ENCODE measurements at regions not wholly inside any gene's neighbourhood (a gene's known extent, or its start where the extent isn't known, plus 50 kb on each side); places are given as distances from the start of the nearest gene placed in this dataset.

- peaks cover 0 to 3% of the 10 kb centered on the region in 2 donors for H3K9me3 ChIP-seq (ENCODE audit: control insufficient read depth in 2 of 2, insufficient read depth in 1 of 2, low read depth in 1 of 2, low read length in 1 of 2)
- WGBS, 2 donors: 66% methylated on average over 7 of the region's 7 CpGs
- H3K36me3 ChIP-seq (ENCODE audit: control insufficient read depth in 2 of 2, insufficient read depth in 2 of 2, low read length in 1 of 2): no peaks in the 10 kb centered on the region
- no peaks in the 10 kb centered on the region for H3K4me1 ChIP-seq (ENCODE audit: control insufficient read depth in 2 of 2, insufficient read depth in 2 of 2, low read length in 1 of 2)
- no peak overlapping the region for H3K4me3 ChIP-seq (ENCODE audit: low read depth in 1 of 2, low read length in 2 of 2)
- H3K27me3 ChIP-seq (ENCODE audit: control insufficient read depth in 1 of 2, insufficient read depth in 2 of 2, low read length in 2 of 2): no peaks in the 10 kb centered on the region
- H3K27ac ChIP-seq (ENCODE audit: low read depth in 2 of 2, low read length in 1 of 2): no peak overlapping the region
Observed at GRCh38 chr4:31613946-31614623, 893.9 kb downstream of the PCDH7 start.

DNA sequence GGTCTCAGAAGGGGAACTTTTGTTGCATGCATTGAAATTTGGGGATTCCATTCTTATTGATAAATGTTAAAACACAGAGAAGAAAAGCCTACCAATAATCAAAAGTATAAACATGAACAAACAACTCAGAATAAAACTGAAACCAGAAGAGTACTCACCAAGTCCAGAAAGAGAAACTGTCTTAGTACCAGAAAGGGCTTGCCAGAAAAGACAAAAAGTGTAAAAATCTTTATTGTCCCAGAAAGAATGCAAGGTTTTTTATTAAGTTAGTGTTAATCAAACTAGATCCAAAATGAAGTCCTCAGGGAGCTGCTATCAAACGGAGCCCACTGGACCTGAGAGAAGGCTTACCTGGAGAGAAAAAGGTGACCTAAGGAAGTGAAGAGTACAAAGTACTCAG is 897.5 kb downstream of the PCDH7 start:
- no peaks in the 10 kb centered on the region for H3K36me3 ChIP-seq (ENCODE audit: control insufficient read depth in 2 of 2, insufficient read depth in 2 of 2, low read length in 1 of 2)
- H3K27me3 ChIP-seq (ENCODE audit: control insufficient read depth in 1 of 2, insufficient read depth in 2 of 2, low read length in 2 of 2): no peaks in the 10 kb centered on the region
- H3K27ac ChIP-seq (ENCODE audit: low read depth in 2 of 2, low read length in 1 of 2): no peak overlapping the region
- H3K9me3 ChIP-seq (ENCODE audit: control insufficient read depth in 2 of 2, insufficient read depth in 1 of 2, low read depth in 1 of 2, low read length in 1 of 2): peaks cover 0 to 3% of the 10 kb centered on the region in 2 donors
- WGBS, 2 donors: 77 to 81% methylated on average over 1 of the region's 1 CpG
- H3K4me3 ChIP-seq (ENCODE audit: low read depth in 1 of 2, low read length in 2 of 2): no peak overlapping the region
- no peaks in the 10 kb centered on the region for H3K4me1 ChIP-seq (ENCODE audit: control insufficient read depth in 2 of 2, insufficient read depth in 2 of 2, low read length in 1 of 2)

GRCh38 chr4:31620476-31620875 is 900.3 kb downstream of the PCDH7 start:
- Histone ChIP-seq H3K9me3 (ENCODE audit: control insufficient read depth in 2 of 2, insufficient read depth in 1 of 2, low read depth in 1 of 2, low read length in 1 of 2) (no peaks in the 10 kb centered on the region), H3K27ac (ENCODE audit: low read depth in 2 of 2, low read length in 1 of 2) (no peak overlapping the region), H3K27me3 (ENCODE audit: control insufficient read depth in 1 of 2, insufficient read depth in 2 of 2, low read length in 2 of 2) (no peaks in the 10 kb centered on the region), H3K36me3 (ENCODE audit: control insufficient read depth in 2 of 2, insufficient read depth in 2 of 2, low read length in 1 of 2) (no peaks in the 10 kb centered on the region), H3K4me1 (ENCODE audit: control insufficient read depth in 2 of 2, insufficient read depth in 2 of 2, low read length in 1 of 2) (no peaks in the 10 kb centered on the region), H3K4me3 (ENCODE audit: low read depth in 1 of 2, low read length in 2 of 2) (no peak overlapping the region)
- WGBS, 2 donors: 48 to 50% methylated on average over 2 of the region's 2 CpGs

DNA sequence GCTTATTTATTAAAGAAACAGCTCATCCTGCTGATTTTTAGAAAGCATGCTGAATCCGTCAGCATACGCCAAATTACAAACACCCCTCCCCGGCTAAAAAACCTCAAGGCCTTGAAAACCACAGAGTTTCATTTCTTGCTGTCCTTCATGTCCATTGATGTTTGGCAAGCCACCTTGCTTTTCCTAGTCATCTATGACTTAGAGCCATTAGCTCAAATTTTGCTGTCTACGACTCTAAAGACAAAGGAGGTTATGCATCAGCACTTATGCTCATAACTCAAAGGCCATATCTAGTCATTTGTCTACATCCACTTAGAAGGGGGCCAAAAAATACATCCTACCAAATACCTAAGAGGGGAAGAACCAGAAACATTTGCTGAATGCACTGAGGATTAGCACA is 925.1 kb downstream of the PCDH7 start:
- Histone ChIP-seq H3K9me3 (ENCODE audit: control insufficient read depth in 2 of 2, insufficient read depth in 1 of 2, low read depth in 1 of 2, low read length in 1 of 2) (no peaks in the 10 kb centered on the region), H3K27ac (ENCODE audit: low read depth in 2 of 2, low read length in 1 of 2) (no peak overlapping the region), H3K4me1 (ENCODE audit: control insufficient read depth in 2 of 2, insufficient read depth in 2 of 2, low read length in 1 of 2) (no peaks in the 10 kb centered on the region), H3K36me3 (ENCODE audit: control insufficient read depth in 2 of 2, insufficient read depth in 2 of 2, low read length in 1 of 2) (no peaks in the 10 kb centered on the region), H3K4me3 (ENCODE audit: low read depth in 1 of 2, low read length in 2 of 2) (no peak overlapping the region), H3K27me3 (ENCODE audit: control insufficient read depth in 1 of 2, insufficient read depth in 2 of 2, low read length in 2 of 2) (no peaks in the 10 kb centered on the region)
- 90 to 97% methylated on average over 4 of the region's 4 CpGs for WGBS, 2 donors

DNA sequence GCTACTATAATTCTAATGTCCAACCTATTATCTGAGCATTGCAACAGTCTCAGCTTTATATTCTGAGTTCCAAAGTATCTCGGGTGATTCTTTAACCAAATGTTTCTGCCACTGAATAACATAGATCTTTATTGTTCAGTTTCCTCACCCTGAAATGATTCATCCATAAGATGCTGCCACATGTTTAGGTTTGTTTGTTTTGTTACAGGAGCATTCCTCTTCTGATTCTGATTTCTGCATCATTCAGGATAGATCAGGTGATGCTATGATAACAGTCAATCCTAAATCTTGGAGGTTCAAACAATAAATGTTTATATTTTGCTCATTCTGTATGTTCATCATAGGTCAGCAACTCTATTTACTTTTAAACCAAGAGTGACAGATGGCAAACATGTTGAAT is 927.6 kb downstream of the PCDH7 start:
- WGBS, 2 donors: 65 to 68% methylated on average over 1 of the region's 1 CpG
- no peak overlapping the region for H3K4me3 ChIP-seq (ENCODE audit: low read depth in 1 of 2, low read length in 2 of 2)

GRCh38 chr4:31649878-31650277 is 929.7 kb downstream of the PCDH7 start:
- Histone ChIP-seq H3K4me1 (ENCODE audit: control insufficient read depth in 2 of 2, insufficient read depth in 2 of 2, low read length in 1 of 2) (no peaks in the 10 kb centered on the region), H3K27me3 (ENCODE audit: control insufficient read depth in 1 of 2, insufficient read depth in 2 of 2, low read length in 2 of 2) (no peaks in the 10 kb centered on the region), H3K4me3 (ENCODE audit: low read depth in 1 of 2, low read length in 2 of 2) (no peak overlapping the region), H3K27ac (ENCODE audit: low read depth in 2 of 2, low read length in 1 of 2) (no peak overlapping the region), H3K36me3 (ENCODE audit: control insufficient read depth in 2 of 2, insufficient read depth in 2 of 2, low read length in 1 of 2) (no peaks in the 10 kb centered on the region), H3K9me3 (ENCODE audit: control insufficient read depth in 2 of 2, insufficient read depth in 1 of 2, low read depth in 1 of 2, low read length in 1 of 2) (no peaks in the 10 kb centered on the region)
- WGBS, 2 donors: 9 to 40% methylated on average over 1 of the region's 1 CpG

More for the DNA sequence above, 927.6 kb downstream of the PCDH7 start:
- H3K27ac ChIP-seq (ENCODE audit: low read depth in 2 of 2, low read length in 1 of 2): no peak overlapping the region
- no peaks in the 10 kb centered on the region for H3K9me3 ChIP-seq (ENCODE audit: control insufficient read depth in 2 of 2, insufficient read depth in 1 of 2, low read depth in 1 of 2, low read length in 1 of 2)
- H3K4me1 ChIP-seq (ENCODE audit: control insufficient read depth in 2 of 2, insufficient read depth in 2 of 2, low read length in 1 of 2): no peaks in the 10 kb centered on the region
- no peaks in the 10 kb centered on the region for H3K36me3 ChIP-seq (ENCODE audit: control insufficient read depth in 2 of 2, insufficient read depth in 2 of 2, low read length in 1 of 2)
- H3K27me3 ChIP-seq (ENCODE audit: control insufficient read depth in 1 of 2, insufficient read depth in 2 of 2, low read length in 2 of 2): no peaks in the 10 kb centered on the region

GRCh38 chr4:31651541-31651940 is 931.4 kb downstream of the PCDH7 start:
- Histone ChIP-seq H3K9me3 (ENCODE audit: control insufficient read depth in 2 of 2, insufficient read depth in 1 of 2, low read depth in 1 of 2, low read length in 1 of 2) (no peaks in the 10 kb centered on the region), H3K4me1 (ENCODE audit: control insufficient read depth in 2 of 2, insufficient read depth in 2 of 2, low read length in 1 of 2) (no peaks in the 10 kb centered on the region), H3K27ac (ENCODE audit: low read depth in 2 of 2, low read length in 1 of 2) (no peak overlapping the region), H3K4me3 (ENCODE audit: low read depth in 1 of 2, low read length in 2 of 2) (no peak overlapping the region), H3K36me3 (ENCODE audit: control insufficient read depth in 2 of 2, insufficient read depth in 2 of 2, low read length in 1 of 2) (no peaks in the 10 kb centered on the region), H3K27me3 (ENCODE audit: control insufficient read depth in 1 of 2, insufficient read depth in 2 of 2, low read length in 2 of 2) (no peaks in the 10 kb centered on the region)
- WGBS, 2 donors: 43 to 44% methylated on average over 1 of the region's 1 CpG

DNA sequence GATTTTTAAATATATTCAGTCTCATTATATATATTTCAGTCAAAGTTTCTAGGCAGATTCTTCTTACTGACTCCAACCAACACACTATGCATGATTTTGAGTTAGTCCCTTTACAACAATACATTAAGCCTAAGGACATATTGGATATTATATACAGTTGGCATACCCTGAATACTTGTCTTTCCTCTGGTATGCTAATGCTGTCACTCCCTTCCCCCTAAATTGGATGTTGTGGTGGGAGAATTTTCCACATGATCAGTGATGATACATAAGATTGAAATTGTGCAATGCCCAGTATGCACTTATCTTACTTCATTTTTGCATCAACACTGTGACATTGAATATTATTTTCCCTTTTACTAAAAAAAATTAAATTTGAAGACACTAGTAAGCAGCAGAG is 935.2 kb downstream of the PCDH7 start:
- Histone ChIP-seq H3K27me3 (ENCODE audit: control insufficient read depth in 1 of 2, insufficient read depth in 2 of 2, low read length in 2 of 2) (no peaks in the 10 kb centered on the region), H3K9me3 (ENCODE audit: control insufficient read depth in 2 of 2, insufficient read depth in 1 of 2, low read depth in 1 of 2, low read length in 1 of 2) (no peaks in the 10 kb centered on the region), H3K4me1 (ENCODE audit: control insufficient read depth in 2 of 2, insufficient read depth in 2 of 2, low read length in 1 of 2) (no peaks in the 10 kb centered on the region)

GRCh38 chr4:31657859-31658570 is 937.8 kb downstream of the PCDH7 start:
- Histone ChIP-seq H3K4me1 (ENCODE audit: control insufficient read depth in 2 of 2, insufficient read depth in 2 of 2, low read length in 1 of 2) (no peaks in the 10 kb centered on the region), H3K36me3 (ENCODE audit: control insufficient read depth in 2 of 2, insufficient read depth in 2 of 2, low read length in 1 of 2) (no peaks in the 10 kb centered on the region), H3K27ac (ENCODE audit: low read depth in 2 of 2, low read length in 1 of 2) (no peak overlapping the region), H3K9me3 (ENCODE audit: control insufficient read depth in 2 of 2, insufficient read depth in 1 of 2, low read depth in 1 of 2, low read length in 1 of 2) (no peaks in the 10 kb centered on the region), H3K27me3 (ENCODE audit: control insufficient read depth in 1 of 2, insufficient read depth in 2 of 2, low read length in 2 of 2) (no peaks in the 10 kb centered on the region), H3K4me3 (ENCODE audit: low read depth in 1 of 2, low read length in 2 of 2) (no peak overlapping the region)
- WGBS, 2 donors: 78 to 80% methylated on average over 5 of the region's 5 CpGs

More for the DNA sequence above, 935.2 kb downstream of the PCDH7 start:
- H3K27ac ChIP-seq (ENCODE audit: low read depth in 2 of 2, low read length in 1 of 2): no peak overlapping the region
- H3K4me3 ChIP-seq (ENCODE audit: low read depth in 1 of 2, low read length in 2 of 2): no peak overlapping the region
- H3K36me3 ChIP-seq (ENCODE audit: control insufficient read depth in 2 of 2, insufficient read depth in 2 of 2, low read length in 1 of 2): no peaks in the 10 kb centered on the region

- Histone ChIP-seq H3K9me3 (ENCODE audit: control insufficient read depth in 2 of 2, insufficient read depth in 1 of 2, low read depth in 1 of 2, low read length in 1 of 2) (no peaks in the 10 kb centered on the region), H3K36me3 (ENCODE audit: control insufficient read depth in 2 of 2, insufficient read depth in 2 of 2, low read length in 1 of 2) (no peaks in the 10 kb centered on the region), H3K4me3 (ENCODE audit: low read depth in 1 of 2, low read length in 2 of 2) (no peak overlapping the region), H3K27ac (ENCODE audit: low read depth in 2 of 2, low read length in 1 of 2) (no peak overlapping the region), H3K27me3 (ENCODE audit: control insufficient read depth in 1 of 2, insufficient read depth in 2 of 2, low read length in 2 of 2) (no peaks in the 10 kb centered on the region), H3K4me1 (ENCODE audit: control insufficient read depth in 2 of 2, insufficient read depth in 2 of 2, low read length in 1 of 2) (no peaks in the 10 kb centered on the region)
- 52 to 62% methylated on average over 1 of the region's 1 CpG for WGBS, 2 donors
Observed at GRCh38 chr4:31660916-31661315, 940.7 kb downstream of the PCDH7 start.

Measured in esophagus (tissue), 2 donors.